NCI-H2081 (cell line): ENCODE measurements at regions not wholly inside any gene's neighbourhood (a gene's known extent, or its start where the extent isn't known, plus 50 kb on each side); places are given as distances from the start of the nearest gene placed in this dataset.

ENCODE experiments used
- DNase-seq, 2 experiments: peaks; one replicate each; lab custom pipeline; 2025; lab: John Stamatoyannopoulos, UW

GRCh38 chr1:79124756-79125155 is 118.2 kb upstream of the ADGRL4 start:
- DNase-seq, result no peak

GRCh38 chr1:79122521-79122920 is 116.0 kb upstream of the ADGRL4 start:
- DNase-seq, result no peak

- DNase-seq, result no peak
Measured at GRCh38 chr1:79117376-79117775, 110.8 kb upstream of the ADGRL4 start.

- no peak for DNase-seq
Measured at GRCh38 chr1:79113836-79114235, 107.3 kb upstream of the ADGRL4 start.

GRCh38 chr1:79110749-79111148 is 104.2 kb upstream of the ADGRL4 start:
- DNase-seq, result no peak

- DNase-seq, result no peak
Measured at GRCh38 chr1:79109445-79109844, 102.9 kb upstream of the ADGRL4 start.

- no peak for DNase-seq
Measured at GRCh38 chr1:79105500-79105899, 99.0 kb upstream of the ADGRL4 start.

- DNase-seq, result no peak
Measured at GRCh38 chr1:79104617-79105016, 98.1 kb upstream of the ADGRL4 start.

- DNase-seq, result no peak
Measured at GRCh38 chr1:79100385-79100784, 93.9 kb upstream of the ADGRL4 start.

GRCh38 chr1:79090985-79091384 is 84.5 kb upstream of the ADGRL4 start:
- DNase-seq, result no peak

GRCh38 chr1:79089946-79090345 is 83.4 kb upstream of the ADGRL4 start:
- DNase-seq, result no peak

- no peak for DNase-seq
Measured at GRCh38 chr1:79082233-79082632, 75.7 kb upstream of the ADGRL4 start.

GRCh38 chr1:79079770-79080169 is 73.2 kb upstream of the ADGRL4 start:
- peak in 1 of 2 experiments; percentile 30 for DNase-seq

- DNase-seq, result no peak
Measured at GRCh38 chr1:79074975-79075374, 68.4 kb upstream of the ADGRL4 start.

GRCh38 chr1:79069828-79070227 is 63.3 kb upstream of the ADGRL4 start:
- DNase-seq, result no peak

- no peak for DNase-seq
Measured at GRCh38 chr1:79059341-79059740, 52.8 kb upstream of the ADGRL4 start.
